MM.1S (cell line): ENCODE measurements at regions not wholly inside any gene's neighbourhood (a gene's known extent, or its start where the extent isn't known, plus 50 kb on each side); places are given as distances from the start of the nearest gene placed in this dataset.

Experiments
- DNase-seq: peaks from one replicate; pipeline ENCODE4 v3.0.0-alpha.2; 2015
- H2AFZ ChIP-seq: fragments of 300-600 bp; sonication (generic); 2 replicates; pipeline ENCODE4 v1.6.0; 2016; ENCODE audit warnings: antibody characterized with exemption, low read length
- H3F3A ChIP-seq: fragments of 300-600 bp; sonication (generic); 2 replicates; pipeline ENCODE4 v1.6.1; 2016; ENCODE audit warnings: mild to moderate bottlenecking, antibody characterized with exemption, low read length, moderate library complexity, mixed read lengths; ENCODE audit not compliant: insufficient read depth
- H3K27ac ChIP-seq: fragments of 300-600 bp; sonication (generic); 2 replicates; pipeline ENCODE4 v1.5.1; 2016; ENCODE audit warnings: mild to moderate bottlenecking, low read length
- H3K27me3 ChIP-seq: fragments of 300-600 bp; sonication (generic); replicated peaks from 2 replicates; pipeline ENCODE4 v1.6.0; 2016; ENCODE audit warnings: low read length; ENCODE audit not compliant: insufficient read depth
- H3K36me3 ChIP-seq: fragments of 300-600 bp; sonication (generic); replicated peaks from 2 replicates; pipeline ENCODE4 v1.6.1; 2016; ENCODE audit warnings: mild to moderate bottlenecking, low read length, mixed read lengths; ENCODE audit not compliant: insufficient read depth
- H3K4me1 ChIP-seq: fragments of 300-600 bp; sonication (generic); 2 replicates; pipeline ENCODE4 v1.6.1; 2016; ENCODE audit warnings: low read length, mixed read lengths
- H3K4me2 ChIP-seq: fragments of 300-600 bp; sonication (generic); 2 replicates; pipeline ENCODE4 v1.6.0; 2016; ENCODE audit warnings: low read depth, low read length
- H3K4me3 ChIP-seq: fragments of 300-600 bp; sonication (generic); 2 replicates; pipeline ENCODE4 v1.5.1; 2016; ENCODE audit warnings: low read length, mixed read lengths
- H3K79me2 ChIP-seq: fragments of 300-600 bp; sonication (generic); 2 replicates; pipeline ENCODE4 v1.6.1; 2016; ENCODE audit warnings: mixed run types, low read length, mixed read lengths
- H3K9ac ChIP-seq: fragments of 300-600 bp; sonication (generic); 2 replicates; pipeline ENCODE4 v1.6.1; 2016; ENCODE audit warnings: low read length, mixed read lengths
- H3K9me2 ChIP-seq: fragments of 300-600 bp; sonication (generic); replicated peaks from 2 replicates; pipeline ENCODE4 v1.6.1; 2016; ENCODE audit warnings: mild to moderate bottlenecking, low read length, mixed read lengths; ENCODE audit not compliant: insufficient read depth
- H3K9me3 ChIP-seq: fragments of 300-600 bp; sonication (generic); replicated peaks from 2 replicates; pipeline ENCODE4 v1.6.1; 2016; ENCODE audit warnings: mild to moderate bottlenecking, low read length, mixed read lengths; ENCODE audit not compliant: insufficient read depth
- H4K20me1 ChIP-seq: fragments of 300-600 bp; sonication (generic); 2 replicates; pipeline ENCODE4 v1.6.1; 2016; ENCODE audit warnings: mild to moderate bottlenecking, low read length, moderate library complexity, mixed read lengths; ENCODE audit not compliant: insufficient read depth
- EZH2 ChIP-seq: fragments of 300-600 bp; sonication (generic); optimal IDR thresholded peaks from 2 replicates; pipeline ENCODE3; 2017; ENCODE audit warnings: low read depth, mild to moderate bottlenecking, antibody characterized with exemption, low read length, mixed read lengths
- EZH2phosphoT487 ChIP-seq: fragments of 300-600 bp; sonication (generic); IDR thresholded peaks from 2 replicates; pipeline ENCODE4 v1.6.1; 2018; ENCODE audit warnings: antibody characterized with exemption, low read length
- TF ChIP-seq, protein P1 (sequence below): fragments of 300-600 bp; sonication (generic); IDR thresholded peaks from 2 replicates; pipeline ENCODE4 v1.5.1; 2016; ENCODE audit warnings: antibody characterized with exemption, low read length, mixed read lengths

GRCh38 chr2:21730141-21730540 is 606.4 kb downstream of the TDRD15 start:
- H3K27ac ChIP-seq, result no peak overlapping the region
- TF ChIP-seq, protein P1, sequence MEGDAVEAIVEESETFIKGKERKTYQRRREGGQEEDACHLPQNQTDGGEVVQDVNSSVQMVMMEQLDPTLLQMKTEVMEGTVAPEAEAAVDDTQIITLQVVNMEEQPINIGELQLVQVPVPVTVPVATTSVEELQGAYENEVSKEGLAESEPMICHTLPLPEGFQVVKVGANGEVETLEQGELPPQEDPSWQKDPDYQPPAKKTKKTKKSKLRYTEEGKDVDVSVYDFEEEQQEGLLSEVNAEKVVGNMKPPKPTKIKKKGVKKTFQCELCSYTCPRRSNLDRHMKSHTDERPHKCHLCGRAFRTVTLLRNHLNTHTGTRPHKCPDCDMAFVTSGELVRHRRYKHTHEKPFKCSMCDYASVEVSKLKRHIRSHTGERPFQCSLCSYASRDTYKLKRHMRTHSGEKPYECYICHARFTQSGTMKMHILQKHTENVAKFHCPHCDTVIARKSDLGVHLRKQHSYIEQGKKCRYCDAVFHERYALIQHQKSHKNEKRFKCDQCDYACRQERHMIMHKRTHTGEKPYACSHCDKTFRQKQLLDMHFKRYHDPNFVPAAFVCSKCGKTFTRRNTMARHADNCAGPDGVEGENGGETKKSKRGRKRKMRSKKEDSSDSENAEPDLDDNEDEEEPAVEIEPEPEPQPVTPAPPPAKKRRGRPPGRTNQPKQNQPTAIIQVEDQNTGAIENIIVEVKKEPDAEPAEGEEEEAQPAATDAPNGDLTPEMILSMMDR, result no peak
- TF ChIP-seq EZH2phosphoT487, result no peak
- no peak for TF ChIP-seq EZH2
- H3K36me3 ChIP-seq, result no peaks in the 10 kb centered on the region
- no peaks in the 10 kb centered on the region for H3K9me3 ChIP-seq
- H3K4me3 ChIP-seq, result no peak overlapping the region
- no peaks in the 10 kb centered on the region for H3K79me2 ChIP-seq
- H4K20me1 ChIP-seq, result no peaks in the 10 kb centered on the region
- no peak overlapping the region for H2AFZ ChIP-seq
- H3K27me3 ChIP-seq, result no peaks in the 10 kb centered on the region
- H3F3A ChIP-seq, result no peaks in the 10 kb centered on the region
- no peak for DNase-seq
- no peaks in the 10 kb centered on the region for H3K9me2 ChIP-seq
- H3K9ac ChIP-seq, result no peak overlapping the region
- no peaks in the 10 kb centered on the region for H3K4me1 ChIP-seq
- H3K4me2 ChIP-seq, result no peak overlapping the region

GRCh38 chr2:21740484-21740883 is 616.7 kb downstream of the TDRD15 start:
- H4K20me1 ChIP-seq, result no peaks in the 10 kb centered on the region
- H3K36me3 ChIP-seq, result no peaks in the 10 kb centered on the region
- H3K27ac ChIP-seq, result no peak overlapping the region
- no peaks in the 10 kb centered on the region for H3K9me3 ChIP-seq
- H3F3A ChIP-seq, result no peaks in the 10 kb centered on the region
- no peak for DNase-seq
- H2AFZ ChIP-seq, result no peak overlapping the region
- no peaks in the 10 kb centered on the region for H3K27me3 ChIP-seq
- no peaks in the 10 kb centered on the region for H3K9me2 ChIP-seq
- TF ChIP-seq, protein P1, result no peak
- TF ChIP-seq EZH2phosphoT487 (no peak), EZH2 (no peak)
- no peaks in the 10 kb centered on the region for H3K4me1 ChIP-seq
- no peak overlapping the region for H3K4me3 ChIP-seq
- H3K4me2 ChIP-seq, result no peak overlapping the region
- H3K9ac ChIP-seq, result no peak overlapping the region
- H3K79me2 ChIP-seq, result no peaks in the 10 kb centered on the region

- Histone ChIP-seq H3K4me3 (no peak overlapping the region), H3K79me2 (no peaks in the 10 kb centered on the region), H3K27ac (no peak overlapping the region), H3K36me3 (no peaks in the 10 kb centered on the region), H3K9ac (no peak overlapping the region), H3F3A (no peaks in the 10 kb centered on the region), H4K20me1 (no peaks in the 10 kb centered on the region), H2AFZ (no peak overlapping the region), H3K4me1 (no peaks in the 10 kb centered on the region), H3K9me2 (no peaks in the 10 kb centered on the region), H3K27me3 (no peaks in the 10 kb centered on the region), H3K9me3 (no peaks in the 10 kb centered on the region), H3K4me2 (no peak overlapping the region)
- TF ChIP-seq EZH2phosphoT487, result no peak
- TF ChIP-seq EZH2, result no peak
- DNase-seq, result no peak
These were observed 622.7 kb downstream of the TDRD15 start for GRCh38 chr2:21746499-21746898.

- Histone ChIP-seq H3K4me2 (no peak overlapping the region), H3K36me3 (no peaks in the 10 kb centered on the region), H3K27ac (no peak overlapping the region), H3K4me1 (no peaks in the 10 kb centered on the region), H3K9ac (no peak overlapping the region), H3K9me2 (no peaks in the 10 kb centered on the region), H3K9me3 (no peaks in the 10 kb centered on the region), H3F3A (no peaks in the 10 kb centered on the region), H3K27me3 (no peaks in the 10 kb centered on the region), H2AFZ (no peak overlapping the region), H3K79me2 (no peaks in the 10 kb centered on the region), H3K4me3 (no peak overlapping the region), H4K20me1 (no peaks in the 10 kb centered on the region)
- TF ChIP-seq EZH2 (no peak), EZH2phosphoT487 (no peak)
- TF ChIP-seq, protein P1, result no peak
- no peak for DNase-seq
These were observed 624.7 kb downstream of the TDRD15 start for GRCh38 chr2:21748501-21748900.
